Superior temporal gyrus (tissue), 1 donor: ENCODE measurements at regions not wholly inside any gene's neighbourhood (a gene's known extent, or its start where the extent isn't known, plus 50 kb on each side); places are given as distances from the start of the nearest gene placed in this dataset.
"Not testable (repeated sequence)": the region's sequence is repeated elsewhere in the genome, so short reads cannot be mapped to it uniquely, and the experiment has no call there.

Experiments
- DNase-seq: peaks from one replicate; pipeline ENCODE4 v3.0.0-alpha.2; 2016; ENCODE audit errors: extremely low spot score

DNA sequence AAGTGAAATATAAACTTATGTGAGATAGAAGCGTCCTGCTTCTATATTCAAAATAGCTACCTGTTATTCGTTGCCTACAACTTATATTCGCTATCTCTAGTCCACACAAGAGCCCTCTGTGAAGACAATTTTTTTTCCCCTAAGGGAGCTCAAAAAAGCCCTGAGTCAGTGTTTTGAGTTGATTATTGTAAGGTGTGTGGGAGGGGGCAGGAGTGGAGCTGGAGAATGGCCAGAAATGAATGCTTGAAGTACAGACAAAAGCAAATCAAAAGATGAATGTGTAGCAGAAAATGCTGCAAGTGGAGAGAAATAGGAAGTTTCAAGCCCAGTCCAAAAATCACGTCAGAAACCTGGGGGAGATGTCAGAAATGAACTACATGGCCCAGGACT lies 655.0 kb upstream of the LCORL start:
- DNase-seq, result no peak

DNA sequence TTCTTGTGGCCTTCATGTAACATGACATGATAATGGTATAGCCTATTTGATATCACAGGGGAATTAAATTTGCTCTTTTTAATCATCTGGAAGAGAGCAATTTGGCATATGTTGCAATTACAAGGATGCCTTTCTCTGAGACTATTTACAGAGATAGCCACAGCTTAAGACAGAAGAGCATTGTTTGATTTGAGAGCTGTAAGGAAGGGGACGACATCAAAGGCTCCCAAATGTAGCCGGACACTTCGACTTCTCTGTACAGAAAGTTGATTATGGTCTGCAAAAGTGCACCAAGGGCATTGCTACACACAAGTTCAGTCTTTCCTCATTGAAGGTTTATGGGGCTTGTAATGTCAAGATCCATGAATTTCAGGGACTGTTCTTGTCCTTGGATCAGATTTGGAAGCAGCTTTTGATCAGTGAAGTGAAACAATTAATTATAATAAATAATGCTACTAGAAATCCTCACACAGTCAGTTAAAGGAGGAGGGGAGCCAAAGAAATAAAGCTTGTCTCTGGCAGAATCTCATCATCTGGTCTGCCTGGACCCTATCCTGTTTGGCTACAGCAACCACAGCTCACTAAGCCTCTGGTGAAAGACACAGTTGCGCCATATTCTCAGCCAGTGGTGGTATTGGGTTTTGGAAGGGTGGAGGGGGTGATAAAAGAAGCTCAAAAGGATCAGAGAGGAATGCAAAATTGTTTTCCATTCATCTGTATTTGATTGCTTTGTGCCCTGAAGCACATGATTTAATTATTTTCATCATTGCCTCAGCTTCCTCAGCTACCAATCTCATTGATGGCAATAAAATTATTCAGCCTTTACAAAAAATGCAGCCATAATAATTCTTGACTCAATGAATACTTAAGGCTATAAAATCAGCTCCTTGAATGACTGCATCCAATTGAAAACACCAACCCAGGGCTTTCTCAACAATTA lies 654.3 kb upstream of the LCORL start:
- DNase-seq, result peak; percentile 20

DNA sequence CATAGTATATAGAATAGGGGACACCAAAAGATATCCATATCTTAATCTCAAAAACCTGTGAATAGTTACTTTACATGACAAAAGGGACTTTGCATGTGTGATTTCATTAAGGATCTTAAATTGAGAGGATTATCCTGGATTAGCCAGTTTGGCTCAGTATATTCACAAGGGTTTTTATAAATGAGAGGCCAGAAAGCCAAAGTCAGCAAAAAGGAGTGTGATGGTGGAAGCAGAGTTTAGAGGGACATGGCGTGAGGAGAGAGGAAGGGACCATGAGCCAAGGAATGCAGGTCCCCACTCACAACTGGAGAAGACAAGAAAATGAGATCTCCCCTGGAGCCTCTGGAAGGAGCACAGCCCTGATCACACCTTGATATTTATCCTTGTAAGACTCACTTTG lies 648.5 kb upstream of the LCORL start:
- no peak for DNase-seq

DNA sequence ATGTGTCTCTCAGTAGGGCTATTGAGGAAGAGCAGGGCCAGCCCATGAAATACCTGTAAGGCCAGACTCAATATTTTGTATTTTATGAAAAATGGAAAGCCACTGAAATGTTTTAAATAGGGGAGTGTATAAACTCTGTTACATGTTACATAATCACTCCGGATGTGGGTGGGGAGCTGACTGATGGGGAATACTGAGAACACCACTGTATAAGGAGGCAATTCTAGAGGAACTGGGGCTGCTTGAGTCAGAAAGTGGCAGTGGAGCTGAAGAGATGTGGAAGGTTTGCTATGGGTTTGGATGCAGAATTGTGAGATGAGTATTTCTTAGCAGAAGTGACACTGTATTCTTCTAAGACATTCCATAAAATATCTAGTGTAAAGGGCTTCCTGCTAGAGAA lies 647.8 kb upstream of the LCORL start:
- DNase-seq, result no peak

DNA sequence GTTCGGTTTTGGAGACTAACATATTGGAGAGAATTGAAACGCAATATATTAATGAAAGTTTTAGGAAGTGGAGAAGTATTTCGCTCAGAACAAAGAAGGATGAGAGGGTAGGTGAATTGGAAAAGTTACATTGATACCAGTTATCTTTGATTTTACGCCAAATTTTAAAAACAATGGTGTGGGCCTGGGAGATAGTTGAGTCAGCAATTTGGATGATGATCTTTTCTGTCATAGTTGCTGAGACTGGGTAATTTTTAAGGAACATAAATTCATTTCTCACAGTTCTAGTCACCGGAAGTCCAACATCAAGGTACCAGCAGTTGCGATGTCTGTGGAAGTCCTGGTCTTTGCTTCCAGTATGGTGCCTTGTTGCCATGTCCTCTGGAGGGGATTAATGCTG lies 644.8 kb upstream of the LCORL start:
- DNase-seq, result no peak

DNA sequence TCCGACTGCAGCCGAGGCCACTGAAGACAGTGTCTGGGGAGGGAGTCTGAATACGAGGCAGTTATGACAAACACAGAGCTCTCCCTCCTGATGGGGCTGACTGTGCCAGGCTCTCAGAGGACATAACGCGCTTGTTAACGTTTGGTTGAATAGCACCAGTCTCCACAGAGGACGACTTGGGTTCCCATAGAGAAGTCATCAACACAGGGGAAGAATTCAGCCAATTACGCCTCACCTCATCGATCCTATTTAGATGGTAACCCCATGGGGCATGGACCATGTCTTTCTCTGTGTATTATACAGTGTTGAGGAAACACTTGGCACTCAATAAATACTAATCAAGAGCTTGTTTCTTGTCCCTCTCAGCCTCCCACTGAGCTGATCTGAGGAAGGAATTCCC lies 642.6 kb upstream of the LCORL start:
- DNase-seq, result peak; percentile 50

DNA sequence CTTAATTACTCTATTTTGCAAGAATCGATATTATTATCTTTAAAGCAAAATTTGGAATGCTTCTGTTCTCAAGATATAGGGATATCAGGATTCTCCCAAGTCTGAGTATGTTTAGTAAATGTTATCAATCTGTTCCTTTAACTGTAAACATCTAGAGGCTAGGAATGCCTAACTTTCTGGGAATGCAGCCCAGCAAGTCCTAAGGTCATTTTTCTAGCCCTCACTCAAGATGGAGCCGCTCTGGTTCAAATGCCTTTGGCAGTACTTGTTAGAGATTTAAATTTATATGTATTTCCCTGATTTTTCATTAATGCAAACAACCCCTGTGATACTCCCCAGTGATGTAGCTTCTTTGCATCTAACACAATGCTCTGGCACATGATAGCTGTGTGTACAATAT lies 623.8 kb upstream of the LCORL start:
- no peak for DNase-seq

DNA sequence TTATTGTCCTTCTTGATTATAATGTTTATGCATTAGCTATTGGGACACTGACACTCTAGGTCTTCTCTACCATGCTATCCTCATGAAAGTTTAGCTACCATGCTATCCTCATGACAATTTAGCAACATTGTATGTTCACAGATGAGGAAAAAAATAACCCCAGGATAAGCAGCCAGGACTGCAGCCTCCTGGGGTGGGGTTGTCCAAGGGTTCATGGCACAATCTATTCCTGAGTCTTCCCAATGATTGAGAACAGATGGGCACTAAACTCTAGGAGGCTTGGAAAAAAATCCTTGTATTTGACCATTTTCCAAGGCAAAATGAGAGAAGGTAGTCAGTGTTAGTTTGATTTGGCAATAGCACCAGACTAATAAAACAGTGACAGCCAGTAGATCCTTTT lies 619.8 kb upstream of the LCORL start:
- no peak for DNase-seq

DNA sequence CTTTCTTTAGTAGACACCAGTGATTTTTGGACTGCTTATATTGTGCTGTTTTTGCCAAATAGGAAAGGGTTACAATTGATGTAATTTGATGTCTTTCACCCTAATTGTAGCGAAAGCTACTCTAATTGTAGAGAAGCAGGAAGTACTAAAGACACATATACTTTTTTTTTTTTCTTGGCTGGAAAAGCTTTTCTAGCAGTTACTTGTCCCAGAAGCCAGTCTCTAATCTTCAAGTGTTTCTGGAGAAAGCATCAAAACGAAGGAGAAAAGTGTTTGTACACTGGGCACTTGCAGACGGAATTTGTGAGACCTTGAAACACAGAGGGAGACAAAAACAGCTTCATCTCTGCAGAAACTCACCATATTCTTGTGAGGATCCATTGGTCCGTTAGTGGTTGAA lies 616.5 kb upstream of the LCORL start:
- DNase-seq, result no peak

DNA sequence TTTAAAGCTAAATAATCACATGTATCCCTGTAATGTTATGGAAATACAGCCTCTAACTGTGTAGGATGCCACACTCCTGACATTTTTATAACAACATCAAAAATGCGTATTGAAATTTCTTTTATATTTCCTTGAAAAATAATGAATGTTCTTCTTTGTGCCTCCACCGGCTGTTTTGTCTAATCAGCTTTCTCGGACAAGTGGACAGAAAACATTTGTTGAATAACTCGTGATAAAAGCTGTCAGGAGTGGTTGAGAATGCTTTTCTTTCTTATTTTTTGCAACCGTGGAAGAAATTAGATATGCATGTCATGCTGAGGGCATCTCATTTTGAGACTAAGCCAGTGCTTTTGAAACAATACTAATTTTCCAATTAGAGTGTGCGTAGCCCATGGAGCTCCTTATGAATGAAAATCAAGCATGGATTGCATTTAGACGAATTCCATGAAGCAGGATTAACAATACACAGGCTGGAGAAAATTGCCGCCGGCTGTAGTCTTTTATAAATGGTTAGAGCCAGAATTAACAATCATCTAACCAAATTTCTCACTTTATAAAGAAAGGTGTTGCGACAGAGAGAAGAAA lies 614.5 kb upstream of the LCORL start:
- peak; percentile 14 for DNase-seq

DNA sequence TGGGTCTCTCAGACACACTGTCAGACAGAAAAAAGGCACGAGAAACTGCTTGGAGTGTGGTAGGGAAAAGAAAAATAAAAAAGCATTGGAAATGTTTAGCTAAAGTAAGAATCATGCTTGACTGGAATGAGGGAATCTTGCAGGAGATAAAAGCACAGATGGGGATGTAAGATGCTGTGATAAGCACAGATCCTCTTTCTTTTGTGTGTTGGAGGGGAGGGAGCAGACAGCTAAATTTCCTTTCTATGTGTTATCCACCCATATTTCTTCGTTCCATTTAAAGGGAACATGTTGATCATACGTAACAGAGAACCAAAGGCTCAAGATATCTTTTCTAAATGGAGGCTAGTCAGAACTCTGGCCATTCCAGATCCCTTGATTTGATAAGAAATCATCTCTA lies 614.0 kb upstream of the LCORL start:
- peak; percentile 41 for DNase-seq

DNA sequence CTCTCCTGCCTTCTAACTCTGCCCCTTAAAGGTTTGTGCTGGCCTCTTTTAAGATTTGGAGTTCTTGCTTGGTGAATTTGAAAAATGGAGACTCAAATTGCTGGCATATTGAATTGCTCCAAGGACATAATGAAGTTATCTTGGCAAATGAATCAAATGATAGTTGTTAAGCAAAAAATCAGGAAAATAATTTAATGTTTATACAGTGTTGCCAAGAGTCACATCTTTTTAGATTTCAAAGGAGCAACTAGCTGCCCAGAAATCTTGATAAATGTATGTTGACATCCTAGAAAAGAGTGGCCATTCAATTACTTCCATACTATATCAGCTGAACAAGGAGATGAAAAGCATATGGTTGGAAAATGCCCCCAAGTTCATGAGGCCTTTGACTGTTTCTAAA lies 610.0 kb upstream of the LCORL start:
- no peak for DNase-seq

DNA sequence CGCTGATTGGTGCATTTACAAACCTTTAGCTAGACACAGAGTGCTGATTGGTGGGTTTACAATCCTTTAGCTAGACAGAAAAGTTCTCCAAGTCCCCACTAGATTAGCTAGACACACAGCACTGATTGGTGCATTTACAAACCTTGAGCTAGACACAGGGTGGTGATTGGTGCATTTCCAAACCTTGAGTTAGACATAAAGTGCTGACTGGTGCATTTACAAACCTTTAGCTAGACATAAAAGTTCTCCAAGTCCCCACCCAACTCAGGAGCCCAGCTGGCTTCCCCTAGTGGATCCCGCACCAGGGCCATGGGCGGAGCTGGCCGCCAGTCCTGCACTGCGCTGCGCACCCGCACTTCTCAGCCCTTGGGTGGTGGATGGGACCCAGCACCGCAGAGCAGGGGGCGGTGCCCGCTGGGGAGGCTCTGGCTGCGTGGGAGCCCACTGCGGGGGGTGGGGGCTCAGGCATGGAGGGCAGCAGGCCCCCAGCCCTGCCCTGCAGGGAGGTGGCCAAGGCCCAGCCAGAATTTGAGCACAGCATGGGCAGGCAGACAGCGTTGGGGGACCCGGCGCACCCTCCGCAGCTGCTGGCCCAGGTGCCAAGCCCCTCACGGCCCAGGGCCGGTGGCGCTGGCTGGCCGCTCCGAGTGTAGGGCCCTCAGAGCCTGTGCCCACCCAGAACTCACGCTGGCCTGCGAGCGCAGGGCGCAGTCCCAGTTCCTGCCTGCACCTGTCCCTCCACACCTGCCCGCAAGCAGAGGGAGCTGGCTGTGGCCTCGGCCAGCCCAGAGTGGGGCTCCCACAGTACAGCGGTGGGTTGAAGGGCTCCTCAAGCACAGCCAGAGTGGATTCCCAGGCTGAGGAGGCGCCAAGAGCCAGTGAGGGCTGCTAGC lies 608.9 kb upstream of the LCORL start:
- DNase-seq, result no peak

DNA sequence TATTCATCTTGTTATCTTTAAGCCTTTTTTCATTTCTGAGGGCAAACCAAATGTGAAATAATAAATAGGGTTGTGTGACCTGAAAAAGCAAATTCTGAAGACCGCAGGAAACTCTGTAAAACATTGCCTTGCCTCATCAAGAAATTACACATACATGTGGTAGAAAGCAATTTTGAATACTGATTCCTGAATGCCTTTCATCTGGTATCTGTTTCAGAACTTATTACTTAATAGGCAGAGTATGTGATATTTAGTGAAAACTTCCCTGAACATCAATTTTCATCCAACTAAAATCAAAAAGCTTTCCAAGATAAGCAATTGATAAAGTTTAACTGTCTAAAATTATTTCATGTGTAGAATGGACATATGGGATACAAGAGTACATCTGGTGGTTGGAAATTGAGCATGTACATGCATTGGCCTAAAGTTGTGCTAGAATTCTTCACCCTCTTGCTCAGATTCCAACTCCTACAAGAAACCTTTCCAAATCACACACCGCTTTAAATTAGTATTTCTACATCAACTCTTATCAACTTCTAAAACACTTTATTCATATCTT lies 606.0 kb upstream of the LCORL start:
- DNase-seq, result peak; percentile 12

DNA sequence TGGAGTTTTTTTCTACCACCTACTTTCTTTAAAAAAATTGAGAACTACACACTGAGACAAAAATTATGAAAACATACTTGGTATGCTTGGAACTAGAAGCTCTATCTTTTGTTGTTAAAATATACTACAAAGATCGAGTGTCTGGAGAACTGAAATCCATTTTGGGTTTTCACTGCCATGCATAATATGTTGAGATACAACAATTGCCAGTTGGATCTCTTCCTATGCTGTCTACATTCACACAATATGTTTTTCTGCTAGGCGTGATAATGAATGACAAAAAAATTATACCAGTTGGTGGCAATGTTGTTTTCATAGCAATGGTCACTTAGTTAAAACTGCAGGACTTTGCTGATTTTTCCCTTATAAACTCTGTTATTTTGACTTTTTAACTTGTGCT lies 605.4 kb upstream of the LCORL start:
- peak; percentile 52 for DNase-seq

DNA sequence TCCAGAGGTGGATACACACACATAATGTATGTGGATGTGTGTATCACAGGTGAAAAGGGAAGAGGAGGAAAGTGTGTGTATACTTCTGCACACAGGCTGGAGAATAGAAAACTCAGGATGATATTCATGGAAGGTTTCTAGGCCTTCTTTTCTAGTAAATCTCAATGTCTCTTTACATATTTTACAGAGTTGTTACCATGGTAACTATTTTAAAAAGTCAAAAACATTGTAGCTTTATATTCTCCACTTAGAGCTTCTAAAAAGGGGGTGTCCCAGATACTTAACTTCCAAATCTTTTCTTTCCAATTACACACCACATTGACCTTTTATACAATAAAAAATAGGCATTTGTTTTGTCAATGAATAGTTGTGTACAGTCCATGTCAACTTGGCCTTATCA lies 604.8 kb upstream of the LCORL start:
- peak; percentile 17 for DNase-seq

DNA sequence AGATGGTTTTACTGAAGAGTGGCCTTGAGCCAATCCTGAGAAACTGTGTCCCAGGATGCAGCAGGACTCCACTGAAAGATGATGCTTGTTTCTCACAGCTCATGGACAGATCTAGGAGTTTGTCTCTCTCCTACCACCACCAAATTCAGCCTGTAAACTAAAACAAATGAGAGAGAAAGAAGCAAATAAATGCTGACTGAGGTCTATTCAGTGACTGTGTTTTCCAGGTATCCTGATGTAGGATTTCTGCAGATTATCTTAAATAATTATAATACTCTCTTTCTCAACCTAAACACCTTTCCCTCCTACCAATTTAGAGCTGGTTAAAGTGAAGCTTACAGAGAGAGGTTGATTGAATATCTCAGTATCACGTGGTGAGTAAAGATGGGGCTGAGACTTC lies 599.6 kb upstream of the LCORL start:
- no peak for DNase-seq

DNA sequence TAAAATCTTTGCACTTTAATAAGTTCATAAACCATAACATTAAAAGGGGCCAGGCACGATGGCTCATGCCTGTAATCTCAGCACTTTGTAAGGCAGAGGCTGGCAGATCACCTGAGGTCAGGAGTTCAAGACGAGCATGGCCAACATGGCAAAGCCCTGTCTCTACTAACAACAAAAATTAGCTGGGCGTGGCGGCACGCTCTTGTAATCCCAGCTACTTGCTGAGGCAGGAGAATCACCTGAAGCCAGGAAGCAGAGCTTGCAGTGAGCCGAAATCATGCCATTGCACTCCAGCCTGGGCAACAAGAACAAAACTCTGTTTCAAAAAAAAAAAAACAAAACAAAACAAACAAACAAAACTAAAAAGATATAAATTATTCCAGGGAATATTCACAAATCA lies 595.2 kb upstream of the LCORL start:
- DNase-seq, result no peak

DNA sequence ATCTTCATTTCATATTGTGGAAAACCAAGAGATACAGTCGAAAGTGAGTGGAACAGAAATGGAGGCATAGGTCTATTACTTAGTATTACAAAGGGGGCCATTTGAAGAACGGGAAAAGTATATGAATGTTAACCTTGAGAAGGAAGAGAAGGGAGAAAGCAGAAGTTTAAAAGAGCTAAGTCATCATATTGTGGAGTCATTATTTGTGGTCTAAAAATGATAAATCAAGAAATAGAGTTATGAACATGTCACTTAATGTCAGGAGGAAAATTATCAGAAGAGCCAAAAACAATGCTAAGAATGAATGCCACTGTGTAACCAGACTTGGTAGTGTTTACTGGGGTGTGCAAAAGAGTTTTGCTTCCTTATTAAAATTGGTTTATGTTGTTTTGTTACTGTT lies 589.5 kb upstream of the LCORL start:
- no peak for DNase-seq

DNA sequence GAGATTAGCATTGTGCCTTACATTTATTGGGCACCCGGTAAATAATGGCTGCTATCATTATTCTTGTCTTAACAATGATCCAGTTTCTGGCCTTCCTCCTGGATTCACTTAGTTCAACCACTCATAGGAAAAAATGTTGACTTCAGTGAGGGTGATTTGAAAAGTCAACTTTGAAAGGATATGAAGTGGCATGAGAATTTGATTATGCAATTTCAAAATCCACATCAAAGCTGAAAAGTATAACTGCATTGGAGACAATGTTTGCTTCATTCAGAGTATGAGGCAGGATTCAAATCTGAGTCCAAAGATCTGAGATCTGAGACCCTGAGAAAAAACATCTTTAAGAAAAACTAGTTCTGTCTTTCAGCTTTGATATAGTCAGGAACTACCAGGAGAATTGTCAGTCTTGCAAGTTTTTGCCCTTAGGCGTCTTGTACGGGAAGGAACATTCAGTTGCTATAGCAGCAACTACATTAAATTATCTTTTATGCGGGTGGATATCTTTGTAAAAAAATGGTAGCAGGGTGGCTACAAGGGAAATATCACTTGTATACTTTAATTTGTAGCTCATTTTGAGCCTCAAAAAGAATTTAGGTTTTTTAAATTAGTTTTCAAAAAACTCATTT lies 587.5 kb upstream of the LCORL start:
- no peak for DNase-seq

DNA sequence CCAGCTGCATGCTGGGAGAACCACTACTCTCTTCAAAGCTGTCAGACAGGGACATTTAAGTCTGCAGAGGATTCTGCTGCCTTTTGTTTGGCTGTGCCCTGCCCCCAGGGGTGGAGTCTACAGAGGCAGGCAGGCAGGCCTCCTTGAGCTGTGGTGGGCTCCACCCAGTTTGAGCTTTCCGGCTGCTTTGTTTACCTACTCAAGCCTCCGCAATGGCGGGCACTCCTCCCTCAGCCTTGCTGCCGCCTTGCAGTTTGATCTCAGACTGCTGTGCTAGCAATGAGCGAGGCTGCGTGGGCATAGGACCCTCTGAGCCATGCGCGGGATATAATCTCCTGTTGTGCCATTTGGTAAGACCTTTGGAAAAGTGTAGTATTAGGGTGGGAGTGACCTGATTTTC lies 581.1 kb upstream of the LCORL start:
- not testable (repeated sequence) for DNase-seq
